HG03354 (cell line): ENCODE measurements at regions not wholly inside any gene's neighbourhood (a gene's known extent, or its start where the extent isn't known, plus 50 kb on each side); places are given as distances from the start of the nearest gene placed in this dataset.

ENCODE experiments used
- ATAC-seq: cut with Tn5 transposase; IDR thresholded peaks from one replicate; pipeline ENCODE4 v1.9.1; 2021; ENCODE audit warnings: mild to moderate bottlenecking; ENCODE audit not compliant: unreplicated experiment, poor library complexity, severe bottlenecking

DNA sequence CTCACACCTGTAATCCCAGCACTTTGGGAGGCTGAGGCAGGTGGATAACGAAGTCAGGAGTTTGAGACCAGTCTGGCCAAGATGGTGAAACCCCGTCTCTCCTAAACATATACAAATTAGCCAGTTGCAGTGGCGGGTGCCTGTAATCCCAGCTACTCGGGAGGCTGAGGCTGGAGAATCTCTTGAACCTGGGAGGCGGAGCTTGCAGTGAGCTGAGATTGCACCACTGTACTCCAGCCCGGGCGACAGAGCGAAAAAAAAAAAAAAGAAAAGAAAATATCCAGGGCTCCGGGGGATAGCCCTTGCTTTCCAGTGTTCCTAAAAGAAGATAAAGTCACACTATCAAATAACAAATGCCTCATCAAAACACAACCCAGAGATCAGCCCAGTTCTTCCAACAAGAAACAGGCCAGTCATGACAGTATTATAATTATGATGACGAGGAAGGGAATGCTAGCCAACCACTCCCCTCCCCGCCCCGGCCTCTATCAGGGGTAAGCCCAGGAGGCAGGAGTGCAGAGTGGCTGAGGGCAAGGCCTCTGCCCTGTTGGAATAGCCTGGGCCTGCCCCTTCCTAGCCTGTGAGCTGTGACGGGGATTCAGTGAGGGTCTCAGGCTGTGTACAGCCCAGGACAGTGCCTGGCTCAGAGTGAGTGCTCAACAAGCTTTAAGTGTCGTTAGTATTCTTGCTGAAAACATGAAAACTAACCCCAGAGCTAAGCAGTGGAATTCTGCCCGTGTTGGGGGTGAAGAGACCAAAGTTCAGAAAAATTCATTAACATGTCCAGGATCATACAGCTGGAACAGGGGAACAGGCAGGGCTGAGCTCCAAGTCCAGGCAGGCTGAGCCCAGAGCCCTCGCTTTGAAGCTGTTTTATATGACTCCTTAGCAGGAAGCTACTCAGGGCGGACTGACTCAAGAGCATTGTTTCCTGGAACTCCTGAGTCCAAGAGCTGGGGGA, 54.3 kb downstream of the FAM241B start:
- no peak for ATAC-seq

DNA sequence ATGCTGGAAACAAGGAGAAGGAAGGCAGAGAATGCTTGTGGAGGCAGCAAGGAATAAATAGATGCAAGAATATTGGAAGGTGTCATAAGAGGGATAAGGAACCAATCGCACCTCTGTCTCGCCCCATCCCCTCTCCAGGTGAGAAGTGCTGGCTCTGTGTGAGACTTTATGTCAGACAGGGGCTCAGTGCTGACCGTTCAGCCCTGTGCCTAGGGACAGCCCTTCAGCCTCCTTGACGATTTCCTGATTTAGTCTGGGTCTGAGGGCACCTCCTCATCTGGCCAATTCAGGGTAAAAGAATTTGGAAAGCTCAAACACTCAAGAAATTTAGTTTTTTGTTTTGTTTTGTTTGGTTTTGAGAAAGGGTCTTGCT, 54.9 kb downstream of the FAM241B start:
- ATAC-seq, result no peak

DNA sequence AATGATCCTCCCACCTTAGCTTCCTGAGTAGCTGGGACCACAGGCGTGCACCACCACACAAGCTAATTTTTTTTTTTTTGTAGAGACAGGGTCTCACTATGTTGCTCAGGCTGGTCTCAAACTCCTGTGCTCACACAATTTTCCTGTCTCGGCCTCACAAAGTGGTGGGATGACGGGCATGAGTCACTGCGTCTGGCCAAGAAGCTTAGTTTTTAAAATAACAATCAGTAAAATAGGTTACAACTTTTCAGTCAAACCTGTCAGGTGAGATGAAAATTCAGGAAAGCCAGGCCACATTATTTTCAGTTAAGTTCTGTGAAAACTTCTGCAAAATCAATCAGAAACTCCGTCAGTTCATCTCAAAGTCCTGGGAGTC, 55.4 kb downstream of the FAM241B start:
- ATAC-seq, result no peak

DNA sequence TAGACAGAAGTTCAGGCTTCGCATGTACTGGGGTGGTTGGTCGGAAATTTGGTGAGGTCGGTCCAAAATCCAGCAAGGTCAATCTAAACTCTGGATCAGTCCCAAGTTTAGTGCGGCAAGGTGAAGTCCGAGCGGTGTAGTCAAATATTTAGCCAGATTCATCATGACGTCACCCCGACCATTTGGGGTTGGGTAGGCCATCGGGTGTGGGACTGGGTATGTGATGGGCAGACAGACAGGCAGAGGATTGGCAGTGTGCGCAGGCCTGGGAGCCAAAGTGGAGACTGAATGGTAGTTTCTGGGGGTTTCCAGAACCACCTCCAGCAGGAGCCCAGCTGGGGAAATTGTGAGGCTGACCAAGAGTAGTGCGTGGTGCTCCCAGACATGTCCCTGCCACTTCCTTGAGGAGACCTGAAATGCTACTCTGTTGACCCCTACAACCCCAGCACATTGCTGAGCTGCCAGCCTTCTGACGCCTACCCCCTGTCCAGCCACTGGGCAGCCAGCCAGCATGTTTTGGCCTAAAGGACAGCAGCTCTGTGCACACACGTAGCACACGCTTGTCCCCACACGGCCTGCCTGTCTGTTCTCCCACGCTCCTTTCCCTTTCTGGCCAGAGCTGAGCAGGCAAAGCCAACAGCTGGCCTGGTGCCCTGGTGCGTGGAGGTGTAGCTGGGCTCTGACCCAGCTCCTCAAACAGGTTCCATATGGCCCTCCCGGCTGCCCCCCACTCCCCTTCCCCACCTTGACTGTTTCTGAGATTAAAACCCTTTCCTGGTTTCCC, 55.9 kb downstream of the FAM241B start:
- no peak for ATAC-seq

DNA sequence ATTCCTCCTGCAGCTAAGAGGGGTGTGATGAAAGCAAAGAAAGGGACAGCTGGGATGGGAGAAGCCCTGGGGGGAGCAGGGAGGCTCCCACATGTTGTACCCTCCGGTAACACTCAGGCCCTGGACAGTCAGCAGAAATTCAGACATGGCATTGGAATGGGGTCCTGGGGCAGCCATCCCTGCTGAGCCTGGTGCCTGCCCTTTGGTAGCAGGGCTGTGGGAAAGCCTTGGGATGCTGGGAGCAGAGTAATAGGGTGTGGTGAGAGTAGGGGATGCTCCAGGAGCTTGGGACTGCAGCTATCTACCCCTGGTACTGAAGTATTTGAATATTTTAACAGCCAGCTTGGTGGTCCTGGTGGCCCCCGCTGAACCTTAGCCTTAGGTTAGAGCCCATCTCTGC, 56.8 kb downstream of the FAM241B start:
- ATAC-seq, result no peak

DNA sequence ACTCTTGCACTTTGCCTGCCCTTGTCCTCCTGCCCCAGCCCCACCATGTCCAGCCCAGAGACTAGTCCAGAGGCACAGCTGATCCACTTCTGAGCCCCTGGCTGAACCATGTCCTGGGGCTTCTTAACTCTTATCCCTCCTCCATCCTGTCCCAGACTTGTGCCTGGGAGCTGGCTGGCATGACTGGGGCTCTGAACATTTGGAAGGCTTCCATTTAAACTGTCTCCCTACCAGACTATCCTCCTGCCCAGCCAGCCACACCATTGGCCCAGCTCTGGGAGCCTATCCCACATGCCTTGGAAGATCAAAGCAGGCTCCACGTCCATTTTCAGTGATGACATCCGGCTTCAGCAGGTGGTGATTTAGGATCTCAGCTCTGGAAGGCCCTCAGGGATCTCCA, 57.4 kb downstream of the FAM241B start:
- no peak for ATAC-seq

DNA sequence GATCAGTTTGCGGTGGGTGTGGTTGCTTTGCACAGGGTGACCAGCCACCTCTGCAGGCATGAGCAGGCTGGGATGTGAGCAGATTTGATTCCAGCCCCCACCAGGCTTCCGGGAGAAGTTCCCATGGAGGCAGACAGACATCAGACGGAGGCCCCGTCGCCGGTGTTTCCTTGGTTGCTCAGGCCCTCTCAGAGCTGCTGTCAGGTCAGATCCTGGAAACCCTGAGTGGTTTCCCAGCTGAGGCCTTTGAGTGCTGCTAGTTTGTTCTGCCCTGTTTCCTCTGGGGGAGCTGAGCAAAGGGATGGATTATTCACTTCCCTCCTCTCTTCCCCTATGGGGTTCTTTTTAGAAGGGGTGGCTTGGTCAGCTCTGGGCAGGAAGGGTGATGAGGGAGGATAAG, 62.2 kb downstream of the FAM241B start:
- ATAC-seq, result no peak

DNA sequence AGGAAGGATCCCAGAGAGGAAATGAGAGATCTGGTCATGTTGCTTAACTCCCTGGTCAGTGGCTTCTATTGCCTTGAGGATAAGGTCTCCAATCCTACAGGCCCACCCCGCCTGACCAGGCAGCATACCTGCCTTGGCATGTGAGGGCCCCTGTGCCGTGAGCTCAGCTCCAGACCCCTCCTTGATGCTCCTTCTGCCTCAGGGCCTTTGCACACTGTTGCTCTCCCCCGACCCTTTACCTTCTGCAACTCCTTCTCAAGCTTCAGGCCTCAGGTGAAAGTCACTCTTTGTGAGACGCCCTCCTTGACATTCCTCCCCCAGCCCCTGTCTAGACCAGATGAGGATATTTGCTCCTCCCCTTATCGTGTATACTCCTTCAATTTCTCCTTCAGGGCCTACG, 62.8 kb downstream of the FAM241B start:
- no peak for ATAC-seq

DNA sequence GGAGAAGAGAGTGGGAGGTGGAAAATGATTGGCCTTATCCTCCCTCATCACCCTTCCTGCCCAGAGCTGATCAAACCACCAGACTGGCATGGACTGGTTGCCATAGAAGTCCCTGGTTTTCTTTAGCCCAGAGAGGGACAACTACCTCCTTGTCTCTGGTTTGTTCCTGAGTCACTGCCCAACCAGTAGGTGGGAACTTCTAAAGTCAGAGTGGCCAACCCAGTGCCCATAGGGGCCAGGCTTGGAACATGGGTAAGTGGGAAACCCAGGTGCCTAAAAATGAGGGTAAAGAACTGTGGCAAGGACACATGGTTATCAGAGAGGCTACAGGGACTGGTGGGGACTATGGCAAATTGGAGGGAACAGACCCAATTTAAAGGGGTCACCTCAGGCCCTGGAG, 63.8 kb downstream of the FAM241B start:
- ATAC-seq, result no peak

DNA sequence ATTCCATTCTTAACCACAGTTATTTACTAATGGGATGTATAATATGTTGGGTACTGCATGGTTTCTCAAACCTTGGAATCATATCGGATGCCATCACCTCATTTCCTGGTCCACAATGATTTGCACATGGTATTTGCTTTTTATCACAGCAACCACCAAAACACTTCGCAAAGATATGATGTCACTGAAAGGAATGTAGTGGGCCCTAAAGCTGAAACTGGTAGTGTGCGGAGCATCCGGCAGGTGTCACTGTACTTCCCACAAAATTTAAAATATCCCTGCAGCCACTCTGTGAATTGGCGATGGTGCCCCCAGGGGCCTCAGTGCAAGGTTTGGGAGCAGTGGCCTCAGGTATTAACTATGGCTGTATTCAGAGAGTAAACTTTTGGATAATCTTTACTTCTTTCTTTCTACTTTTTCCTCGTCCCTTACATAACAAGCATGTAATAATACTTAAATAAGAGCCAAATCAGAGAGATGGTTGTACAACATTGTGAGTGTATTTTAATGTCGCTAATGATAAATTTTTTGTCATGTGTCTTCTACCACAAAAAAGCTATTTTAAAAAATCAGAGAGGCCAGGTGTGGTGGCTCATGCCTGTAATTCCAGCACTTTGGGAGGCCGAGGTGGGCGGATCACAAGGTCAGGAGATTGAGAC, 66.2 kb downstream of the FAM241B start:
- ATAC-seq, result no peak

DNA sequence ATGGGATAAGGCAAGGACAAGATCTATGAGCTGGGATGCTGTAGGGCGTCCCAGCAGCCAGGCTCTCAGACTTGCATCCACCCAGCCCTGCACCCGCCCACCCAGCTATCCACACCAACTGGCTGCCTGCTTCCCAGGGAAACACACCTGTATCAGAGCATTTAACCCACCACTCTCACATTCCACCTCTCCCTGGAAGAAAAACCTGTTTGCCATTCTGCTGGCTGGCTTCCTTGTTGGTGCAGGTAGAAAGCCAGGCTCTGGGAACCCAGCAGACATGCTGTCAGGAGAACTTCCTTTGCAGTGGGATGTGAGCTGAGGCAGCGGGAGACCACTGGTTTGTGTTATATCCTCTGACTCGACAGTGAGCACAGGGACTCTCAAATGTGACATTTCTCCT, 67.0 kb downstream of the FAM241B start:
- no peak for ATAC-seq

DNA sequence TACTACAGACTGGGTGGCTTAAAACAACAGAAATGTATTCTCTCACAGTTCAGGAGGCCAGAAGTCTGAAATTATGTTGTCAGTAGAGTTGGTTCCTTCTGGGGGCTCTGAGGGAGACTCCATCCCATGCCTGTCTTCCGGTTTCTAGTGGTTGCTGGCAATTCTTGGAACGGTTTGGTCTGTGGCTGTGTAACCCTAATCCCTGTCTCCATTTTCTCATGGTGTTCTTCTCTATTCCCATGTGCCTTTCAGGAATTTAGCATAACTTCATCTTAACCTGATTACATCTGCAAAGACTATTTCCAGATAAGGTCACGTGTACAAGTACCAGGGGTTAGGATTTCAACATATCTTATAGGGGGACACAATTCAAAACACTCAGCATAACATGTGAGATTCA, 73.2 kb downstream of the FAM241B start:
- no peak for ATAC-seq

DNA sequence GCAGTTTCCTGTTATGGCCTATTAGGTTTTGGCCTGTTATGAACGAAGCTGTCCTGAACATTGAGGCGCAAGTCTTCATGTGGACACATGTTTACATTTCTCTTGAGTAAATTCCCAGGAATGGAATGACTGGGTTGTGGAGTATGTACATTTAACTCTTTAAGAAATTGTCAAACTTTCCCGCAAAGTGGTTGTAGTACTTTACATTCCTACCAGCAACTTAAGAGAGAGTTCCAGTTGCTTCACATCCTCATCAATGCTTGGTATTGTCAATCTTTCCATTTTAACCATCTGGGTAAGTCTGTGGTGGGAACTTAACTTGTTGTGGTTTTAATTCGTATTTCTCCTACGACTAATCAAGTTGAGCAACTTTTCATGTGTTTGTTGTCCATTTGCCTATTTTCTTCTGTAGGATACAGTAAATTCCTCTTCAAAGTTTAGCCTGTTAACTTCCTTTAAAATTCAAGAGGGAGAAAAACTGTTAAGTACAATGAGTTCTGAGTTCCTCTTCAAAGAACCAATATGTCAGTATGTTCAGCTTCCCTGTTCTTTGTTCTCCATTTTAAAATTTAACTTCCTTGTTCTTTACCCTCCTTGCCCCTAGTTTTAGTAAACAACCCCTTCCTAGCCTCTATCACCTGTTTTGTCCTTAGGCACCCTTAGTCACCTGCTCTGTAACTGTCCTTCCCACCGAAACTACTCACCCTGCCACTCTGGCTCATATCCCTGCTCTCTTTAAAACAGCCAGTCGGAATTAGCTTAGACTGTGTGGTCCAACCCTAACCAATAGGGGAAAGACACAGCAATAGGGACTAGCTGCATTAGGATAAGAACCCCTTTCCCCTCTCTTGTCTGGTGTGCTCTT, 74.0 kb downstream of the FAM241B start:
- ATAC-seq, result no peak

DNA sequence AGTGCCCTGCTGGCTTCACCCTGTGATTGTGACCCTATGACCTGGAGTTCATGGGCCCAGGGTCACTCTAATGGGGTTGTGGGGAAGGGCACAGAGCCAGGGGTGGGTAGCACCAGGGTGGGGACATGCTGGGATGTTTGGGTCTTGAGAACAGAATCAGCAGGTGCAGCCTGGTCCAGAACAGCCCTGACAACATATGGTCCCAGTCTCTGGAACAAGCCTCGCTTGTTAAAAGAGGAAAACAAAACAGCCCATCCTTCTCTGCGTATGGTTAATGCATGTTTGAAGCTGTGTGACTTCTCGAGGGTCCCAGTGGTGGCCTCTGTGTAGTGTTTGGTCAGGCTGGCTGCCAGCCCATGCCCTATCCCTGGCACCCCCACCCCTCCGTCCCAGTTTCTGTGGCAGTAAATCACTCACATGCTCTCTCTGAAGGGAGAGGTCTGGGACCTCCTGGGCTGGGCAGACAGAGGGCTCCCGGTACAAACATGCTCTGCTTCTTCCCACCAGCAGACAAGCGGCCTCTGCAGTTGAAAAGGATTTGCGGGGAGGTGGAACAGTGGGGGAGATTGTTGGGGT, 79.4 kb downstream of the FAM241B start:
- no peak for ATAC-seq

DNA sequence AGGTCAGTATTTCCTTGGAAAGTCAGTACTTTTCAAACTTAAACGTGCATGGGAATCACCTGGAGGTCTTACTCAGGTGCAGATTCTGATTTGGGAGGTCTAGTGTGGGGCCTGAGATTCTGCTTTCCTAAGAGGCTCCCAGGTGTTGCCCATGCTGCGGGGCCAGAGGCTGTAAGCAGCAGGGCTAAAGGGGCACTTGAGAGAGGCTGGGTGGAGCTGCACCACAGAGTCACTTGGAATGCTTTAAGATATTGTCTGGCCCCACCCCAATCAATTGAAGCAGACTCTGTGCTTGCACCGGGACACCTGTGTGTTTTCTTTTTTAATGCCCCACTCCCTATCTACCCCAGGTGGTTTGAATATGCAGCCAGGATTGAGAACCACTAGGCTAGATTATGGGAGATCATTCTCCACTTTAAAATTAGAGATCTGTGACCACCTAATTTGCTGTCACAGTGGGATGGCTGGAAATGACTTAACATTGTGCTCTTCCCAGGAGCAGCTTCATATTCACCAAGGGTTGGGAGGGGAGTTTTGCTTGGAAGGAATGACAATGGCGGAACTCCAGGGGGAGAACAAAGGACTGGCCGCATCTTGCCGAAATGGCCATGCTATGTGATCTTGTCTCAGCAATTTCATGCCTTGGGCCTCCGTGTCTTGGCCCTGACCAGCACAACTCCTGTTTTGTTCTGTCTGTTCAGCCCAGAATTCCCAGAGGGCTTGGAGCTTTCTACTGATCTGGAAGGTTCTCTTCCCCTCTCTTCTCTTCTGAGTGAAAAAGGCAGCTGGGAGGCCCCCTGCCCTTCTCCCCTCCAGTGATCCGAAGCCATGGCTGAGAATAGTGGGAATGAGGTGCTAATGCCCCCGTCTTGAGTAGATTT, 80.2 kb downstream of the FAM241B start:
- no peak for ATAC-seq

DNA sequence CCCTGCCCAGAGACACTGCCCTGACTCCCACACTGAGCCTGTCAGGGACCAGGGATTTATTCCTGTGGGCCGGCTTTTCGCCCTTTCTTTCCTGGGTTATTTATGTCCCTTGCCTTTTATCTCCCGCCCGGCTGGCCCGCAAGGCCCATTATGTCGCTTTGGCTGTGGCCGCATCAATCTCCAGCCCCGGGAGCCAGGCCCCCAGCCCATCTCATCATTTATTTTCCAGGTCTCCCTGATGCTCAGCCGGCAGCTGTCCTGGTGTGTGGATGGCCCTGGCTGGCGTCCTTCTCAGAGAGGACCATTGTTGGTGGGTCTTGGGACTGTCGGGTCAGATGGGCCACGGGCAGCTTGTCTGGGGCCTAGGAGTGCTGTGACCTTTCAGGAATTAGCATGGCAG, 82.3 kb downstream of the FAM241B start:
- ATAC-seq, result no peak

DNA sequence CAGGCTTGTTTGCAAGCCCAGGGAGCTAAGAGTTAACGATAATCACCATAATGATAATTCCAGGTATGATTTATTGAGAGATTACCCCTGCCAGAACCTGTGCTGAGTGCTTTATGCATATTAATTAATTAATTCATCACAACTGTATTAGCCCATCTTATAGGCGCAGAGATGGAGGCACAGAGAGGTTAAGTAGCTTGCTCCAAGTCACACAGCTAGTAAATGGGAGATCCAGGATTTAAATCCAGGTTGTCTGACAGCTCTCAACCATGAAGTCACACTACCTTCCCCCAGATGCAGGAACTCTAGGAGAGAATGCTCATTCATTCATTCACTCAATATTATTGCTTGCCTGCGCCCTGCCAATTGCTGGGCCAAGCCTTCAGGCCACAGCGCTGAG, 84.5 kb downstream of the FAM241B start:
- no peak for ATAC-seq

DNA sequence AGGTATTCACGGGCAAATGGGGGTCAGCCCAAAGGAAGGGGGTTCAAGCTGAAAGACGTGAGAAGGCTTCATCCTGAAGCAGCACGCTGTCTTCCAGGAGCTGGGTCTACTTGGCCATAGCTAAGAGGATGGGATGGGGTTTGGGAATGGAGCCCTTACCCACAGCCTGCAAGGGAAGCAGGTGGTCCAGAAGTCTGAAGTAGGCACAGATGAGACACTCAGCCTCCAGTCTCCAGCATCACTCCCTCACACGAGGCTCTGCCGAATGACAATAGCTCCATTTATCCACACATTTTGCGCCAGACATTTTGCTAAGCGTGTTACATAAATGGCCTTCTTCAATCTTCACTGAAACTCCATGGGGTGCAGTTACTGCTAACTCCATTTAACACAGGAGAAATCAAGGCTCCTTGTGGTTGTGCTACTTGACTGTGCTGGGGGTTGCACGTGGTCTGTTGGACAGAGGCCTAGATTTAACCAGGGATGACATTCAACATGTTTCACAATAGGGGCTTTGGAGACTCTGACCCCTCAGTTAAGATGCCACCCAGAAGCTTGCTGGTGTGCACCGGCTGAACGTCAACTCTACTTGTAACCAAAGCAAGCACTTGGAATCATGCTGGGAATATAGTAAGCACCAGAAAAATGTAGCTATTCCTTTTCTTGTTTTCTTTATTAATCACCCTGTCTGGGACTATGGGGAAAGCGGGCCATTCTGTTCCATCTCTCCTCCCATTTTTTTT, 85.3 kb downstream of the FAM241B start:
- ATAC-seq, result no peak
